Skeletal muscle tissue (tissue), 3 donors: ENCODE measurements at regions not wholly inside any gene's neighbourhood (a gene's known extent, or its start where the extent isn't known, plus 50 kb on each side); places are given as distances from the start of the nearest gene placed in this dataset.

Source experiments
- H3K27ac ChIP-seq: one replicate; pipeline ENCODE4 v1.7.0; 2013; ENCODE audit warnings: mild to moderate bottlenecking, low read depth, low read length, inconsistent platforms
- H3K27me3 ChIP-seq, 3 donors: one replicate each; pipeline ENCODE4 v1.7.0; 2013; ENCODE audit warnings: low read length in 3 of 3; ENCODE audit not compliant: control insufficient read depth in 3 of 3, insufficient read depth in 3 of 3
- H3K36me3 ChIP-seq, 3 donors: one replicate each; pipeline ENCODE4 v1.7.0; 2013; ENCODE audit warnings: low read length in 3 of 3; ENCODE audit not compliant: control insufficient read depth in 3 of 3, insufficient read depth in 3 of 3
- H3K4me1 ChIP-seq, 3 donors: one replicate each; pipeline ENCODE4 v1.7.0; 2013; ENCODE audit warnings: low read length in 3 of 3, mild to moderate bottlenecking in 3 of 3; ENCODE audit not compliant: control insufficient read depth in 3 of 3, insufficient read depth in 3 of 3
- H3K4me3 ChIP-seq, 3 donors: one replicate each; pipeline ENCODE4 v1.7.0; 2013; ENCODE audit warnings: low read length in 3 of 3
- H3K9ac ChIP-seq, 3 donors: one replicate each; pipeline ENCODE4 v1.7.0; 2013; ENCODE audit warnings: low read length in 3 of 3, mild to moderate bottlenecking in 3 of 3, moderate library complexity in 2 of 3, low read depth in 1 of 3
- H3K9me3 ChIP-seq, 3 donors: one replicate each; pipeline ENCODE4 v1.7.0; 2013; ENCODE audit warnings: low read length in 3 of 3; ENCODE audit not compliant: control insufficient read depth in 3 of 3
- donor health status: Osteomylitis.

DNA sequence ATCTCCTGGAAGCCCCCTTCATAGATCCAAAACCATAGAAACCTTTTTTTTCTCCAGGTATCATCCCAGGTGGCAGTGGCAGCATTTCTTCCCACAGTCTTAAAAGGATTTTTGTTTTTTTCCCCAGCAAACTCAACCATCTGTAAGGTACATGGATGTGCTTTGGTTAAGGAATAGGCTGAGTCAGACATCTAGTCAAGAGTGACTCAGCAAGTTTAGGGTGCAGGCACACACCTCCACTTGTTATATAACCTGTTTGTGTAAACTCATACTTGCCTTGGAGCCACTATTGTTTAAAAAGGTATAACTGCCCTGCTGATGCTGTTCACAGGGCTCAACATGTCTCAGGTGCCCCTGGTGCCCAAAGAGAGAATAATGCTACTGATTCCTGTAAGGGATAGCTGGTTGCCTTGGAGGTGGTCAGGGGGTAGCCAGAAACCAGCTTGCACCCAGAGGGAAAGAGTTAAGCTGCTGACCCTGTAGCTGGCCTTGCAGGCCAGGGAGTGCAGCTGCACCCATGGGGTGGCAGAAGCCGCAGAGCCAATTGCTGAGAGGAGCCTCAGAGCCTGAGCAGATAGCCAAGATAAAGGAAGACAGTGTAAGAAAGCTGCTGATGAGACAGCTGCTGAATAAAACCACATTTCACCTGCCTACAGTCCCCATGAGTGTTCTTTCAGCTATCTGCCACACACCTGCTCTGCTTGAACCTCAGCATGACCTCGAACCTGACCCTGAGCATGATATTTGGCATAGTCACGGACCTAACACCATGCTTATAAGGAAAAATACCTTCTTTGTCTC lies 1726.1 kb upstream of the RAG2 start:
- Histone ChIP-seq H3K4me3 (no peak overlapping the region), H3K9ac (no peak overlapping the region)

DNA sequence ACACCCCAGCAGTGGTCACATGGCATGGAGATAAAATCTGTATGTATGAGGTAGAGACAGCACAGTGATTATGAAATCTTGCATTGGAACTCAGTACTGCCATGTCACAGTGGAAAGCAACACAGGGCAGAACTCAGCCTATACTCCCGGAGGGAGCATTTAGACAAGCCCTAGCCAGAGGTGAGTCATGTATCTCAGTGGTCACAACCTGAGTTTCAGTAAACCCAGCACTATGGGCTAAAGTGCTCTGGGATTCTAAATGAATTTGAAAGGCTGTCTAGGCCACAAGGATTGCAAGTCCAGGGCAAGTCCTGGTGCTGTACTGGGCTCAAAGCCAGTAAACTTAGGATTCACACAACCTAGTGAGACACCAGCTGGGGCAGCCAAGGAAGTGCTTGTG lies 1717.1 kb upstream of the RAG2 start:
- H3K27ac ChIP-seq: no peak overlapping the region
- H3K9ac ChIP-seq: no peak overlapping the region
- peaks cover 0 to 3% (median 0%) of the 10 kb centered on the region in 3 donors for H3K9me3 ChIP-seq
- no peaks in the 10 kb centered on the region for H3K36me3 ChIP-seq
- H3K4me1 ChIP-seq: no peaks in the 10 kb centered on the region
- no peak overlapping the region for H3K4me3 ChIP-seq
- H3K27me3 ChIP-seq: no peaks in the 10 kb centered on the region

More for the DNA sequence above, 1726.1 kb upstream of the RAG2 start:
- H3K27me3 ChIP-seq: no peaks in the 10 kb centered on the region
- no peak overlapping the region for H3K27ac ChIP-seq
- no peaks in the 10 kb centered on the region for H3K9me3 ChIP-seq
- no peaks in the 10 kb centered on the region for H3K36me3 ChIP-seq
- H3K4me1 ChIP-seq: no peaks in the 10 kb centered on the region

DNA sequence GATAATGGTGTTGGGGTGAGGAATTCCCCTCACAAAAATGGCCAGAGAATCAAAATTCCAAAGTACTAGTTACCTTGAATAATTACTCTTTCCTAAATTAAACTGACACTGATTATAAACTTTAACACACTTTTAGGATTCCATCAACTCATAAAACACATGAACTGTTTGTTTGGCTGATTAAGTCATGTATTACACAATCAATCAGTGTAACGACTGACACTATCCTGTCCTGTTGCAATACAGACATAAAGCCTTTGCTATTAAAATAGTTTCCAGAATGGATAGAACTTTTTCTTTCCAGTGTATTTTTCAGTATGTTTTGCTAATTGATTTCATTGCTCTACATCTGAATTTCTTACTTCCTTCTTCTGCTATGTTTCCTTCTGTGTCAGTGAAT lies 1709.4 kb upstream of the RAG2 start:
- no peaks in the 10 kb centered on the region for H3K27me3 ChIP-seq
- H3K36me3 ChIP-seq: no peaks in the 10 kb centered on the region
- no peaks in the 10 kb centered on the region for H3K9me3 ChIP-seq
- H3K9ac ChIP-seq: no peak overlapping the region
- H3K4me1 ChIP-seq: no peaks in the 10 kb centered on the region
- H3K4me3 ChIP-seq: no peak overlapping the region
- no peak overlapping the region for H3K27ac ChIP-seq

DNA sequence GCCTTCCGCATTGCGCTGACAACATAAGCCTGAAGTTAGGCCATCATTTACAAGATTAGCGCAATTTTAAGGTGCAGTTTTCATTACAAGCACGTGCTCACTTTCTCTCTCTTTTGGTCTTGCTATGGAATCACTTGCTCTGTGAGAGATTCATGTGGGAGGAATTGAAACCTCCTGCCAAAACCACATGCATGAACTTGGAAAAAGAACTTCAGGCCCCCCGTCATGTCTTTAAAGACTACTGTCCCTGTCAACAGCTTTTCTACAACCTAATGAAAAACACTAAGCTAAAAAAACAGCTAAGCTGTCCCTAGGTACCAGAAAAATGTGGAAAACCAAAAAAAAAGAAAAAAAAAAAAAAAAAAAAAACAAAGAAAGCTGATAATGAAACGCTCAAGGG lies 1707.6 kb upstream of the RAG2 start:
- no peaks in the 10 kb centered on the region for H3K4me1 ChIP-seq
- H3K27me3 ChIP-seq: no peaks in the 10 kb centered on the region
- H3K4me3 ChIP-seq: no peak overlapping the region
- no peak overlapping the region for H3K9ac ChIP-seq
- H3K9me3 ChIP-seq: no peaks in the 10 kb centered on the region
- H3K27ac ChIP-seq: no peak overlapping the region
- H3K36me3 ChIP-seq: no peaks in the 10 kb centered on the region

DNA sequence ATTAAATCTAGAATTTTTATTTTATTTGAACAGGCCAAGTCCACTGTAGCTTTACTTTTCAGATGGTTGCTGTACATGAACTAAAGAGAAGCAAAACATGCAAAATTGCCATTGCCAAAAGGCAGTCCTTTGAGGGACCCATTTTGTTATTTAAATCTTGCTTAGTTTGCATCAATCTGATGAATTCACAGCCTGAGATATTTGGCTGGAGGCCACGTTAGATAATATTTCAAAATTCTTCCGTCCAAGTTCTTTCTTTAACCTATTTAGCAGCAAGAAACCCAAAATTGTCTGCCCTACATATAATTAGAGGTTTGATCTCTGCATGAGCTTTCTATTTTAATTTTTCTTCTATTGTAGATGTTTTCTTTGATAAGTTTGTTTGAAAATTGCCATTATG lies 1706.9 kb upstream of the RAG2 start:
- no peak overlapping the region for H3K4me3 ChIP-seq
- no peak overlapping the region for H3K27ac ChIP-seq
- no peaks in the 10 kb centered on the region for H3K27me3 ChIP-seq

DNA sequence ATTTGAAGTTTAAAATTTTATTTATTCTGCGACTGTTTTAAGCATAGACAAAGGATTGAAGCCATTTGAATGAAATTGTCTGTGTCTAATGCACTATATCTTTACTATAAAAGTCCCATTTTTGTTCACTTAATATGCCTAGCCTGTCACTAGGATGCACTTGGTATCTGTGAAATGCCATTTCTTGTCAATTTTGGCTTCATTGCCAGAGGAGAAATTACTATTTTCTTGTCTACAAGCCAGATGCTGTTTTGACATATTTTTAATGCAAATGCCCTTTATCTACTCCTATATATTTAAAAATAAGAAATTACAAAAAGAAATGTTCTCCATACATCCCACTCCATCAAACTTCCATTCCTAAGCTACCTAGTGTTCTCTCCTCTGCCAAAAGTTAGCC lies 1704.5 kb upstream of the RAG2 start:
- Histone ChIP-seq H3K36me3 (no peaks in the 10 kb centered on the region), H3K4me3 (no peak overlapping the region), H3K9ac (no peak overlapping the region), H3K9me3 (no peaks in the 10 kb centered on the region), H3K4me1 (no peaks in the 10 kb centered on the region), H3K27me3 (no peaks in the 10 kb centered on the region), H3K27ac (no peak overlapping the region)

More for the DNA sequence above, 1706.9 kb upstream of the RAG2 start:
- Histone ChIP-seq H3K4me1 (no peaks in the 10 kb centered on the region), H3K9ac (no peak overlapping the region), H3K36me3 (no peaks in the 10 kb centered on the region), H3K9me3 (no peaks in the 10 kb centered on the region)

DNA sequence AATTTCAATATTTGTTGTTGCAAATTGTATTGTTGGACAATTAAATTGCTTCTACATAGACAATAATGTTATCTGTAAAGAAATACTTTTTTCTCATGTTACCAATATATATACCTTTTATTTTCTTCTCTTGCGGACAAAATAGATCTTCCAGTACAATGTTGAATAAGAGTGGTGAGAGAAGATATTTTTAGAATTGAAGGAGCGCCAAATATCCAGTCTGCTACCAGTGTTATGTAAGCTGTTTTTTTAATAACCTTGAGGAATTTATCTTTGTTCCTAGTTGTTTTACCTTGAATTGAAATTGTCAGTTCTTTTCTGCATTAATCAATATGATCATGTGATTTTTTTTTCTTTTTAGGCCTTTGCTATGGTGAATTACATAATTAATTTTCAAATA lies 1702.5 kb upstream of the RAG2 start:
- Histone ChIP-seq H3K4me1 (no peaks in the 10 kb centered on the region), H3K4me3 (no peak overlapping the region), H3K9me3 (no peaks in the 10 kb centered on the region), H3K9ac (no peak overlapping the region), H3K36me3 (no peaks in the 10 kb centered on the region), H3K27ac (no peak overlapping the region), H3K27me3 (no peaks in the 10 kb centered on the region)

DNA sequence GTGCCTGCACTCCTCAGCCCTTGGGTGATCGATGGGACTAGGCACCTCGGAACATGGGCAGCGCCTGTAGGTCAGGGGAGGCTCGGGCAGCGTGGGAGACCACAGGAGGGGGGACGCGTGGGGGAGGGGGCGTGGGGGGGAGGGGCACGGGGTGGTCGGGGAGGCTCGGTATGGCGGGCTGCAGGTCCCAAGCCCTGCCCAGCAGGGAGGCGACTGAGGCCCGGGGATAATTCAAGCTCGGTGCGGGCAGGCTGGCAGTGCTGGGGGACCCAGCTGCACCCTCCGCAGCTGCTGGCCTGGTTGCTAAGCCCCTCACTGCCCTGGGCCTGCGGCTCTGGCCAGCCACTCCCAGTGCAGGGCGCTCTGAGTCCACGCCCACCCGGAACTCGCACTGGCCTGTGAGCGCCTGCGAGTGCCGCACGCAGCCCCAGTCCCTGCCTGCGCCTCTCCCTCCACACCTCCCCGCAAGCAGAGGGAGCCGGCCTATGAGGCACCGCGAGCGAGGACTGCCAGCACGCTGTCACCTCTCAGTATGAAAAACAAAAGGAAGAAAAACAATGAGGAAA lies 1698.3 kb upstream of the RAG2 start:
- Histone ChIP-seq H3K4me3 (no peak overlapping the region), H3K4me1 (no peaks in the 10 kb centered on the region), H3K9ac (no peak overlapping the region), H3K36me3 (no peaks in the 10 kb centered on the region), H3K9me3 (no peaks in the 10 kb centered on the region), H3K27ac (no peak overlapping the region), H3K27me3 (no peaks in the 10 kb centered on the region)

DNA sequence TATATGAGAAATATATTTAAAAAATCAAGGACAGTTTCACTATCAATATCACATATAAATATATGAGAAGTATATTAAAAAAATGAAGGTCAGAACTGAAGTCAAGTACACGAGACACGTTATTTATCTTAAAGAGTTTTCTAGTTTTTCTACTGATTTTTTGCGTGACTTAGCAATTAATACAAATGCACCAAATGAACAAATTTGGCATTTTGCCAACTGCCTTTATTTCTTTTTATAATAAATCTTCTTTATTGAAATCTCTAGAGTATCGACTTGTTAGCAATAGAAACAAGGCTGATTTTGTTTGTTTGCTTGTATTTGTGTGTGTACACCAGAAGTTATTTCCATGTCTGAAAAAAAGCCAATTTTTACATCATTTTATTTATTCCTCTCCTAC lies 1684.7 kb upstream of the RAG2 start:
- H3K4me3 ChIP-seq: no peak overlapping the region

DNA sequence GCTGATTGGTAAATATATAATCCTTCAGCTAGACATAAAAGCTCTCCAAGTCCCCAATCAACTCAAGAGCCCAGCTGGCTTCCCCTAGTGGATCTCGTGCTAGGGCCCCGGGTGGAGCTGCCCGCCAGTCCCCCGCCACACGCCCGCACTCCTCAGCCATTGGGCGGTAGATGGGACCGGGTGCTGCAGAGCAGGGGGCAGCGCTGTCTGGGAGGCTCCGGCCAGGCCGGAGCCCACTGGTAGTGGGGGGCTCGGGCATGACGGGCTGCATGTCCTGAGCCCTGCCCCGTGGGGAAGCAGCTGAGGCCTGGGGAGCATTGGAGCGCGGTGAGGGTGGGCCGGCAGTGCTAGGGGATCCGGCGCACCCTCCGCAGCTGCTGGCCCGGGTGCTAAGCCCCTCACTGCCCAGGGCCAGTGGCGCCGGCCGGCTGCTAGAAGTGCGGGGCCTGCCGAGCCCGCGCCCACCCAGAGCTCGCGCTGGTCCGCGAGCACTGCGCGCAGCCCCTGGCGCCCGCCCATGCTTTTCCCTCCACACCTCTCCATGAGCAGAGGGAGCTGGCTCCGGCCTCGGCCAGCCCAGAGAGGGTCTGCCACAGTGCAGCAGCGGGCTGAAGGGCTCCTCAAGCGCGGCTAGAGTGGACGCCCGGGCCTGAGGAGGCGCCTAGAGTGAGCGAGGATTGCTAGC lies 1680.6 kb upstream of the RAG2 start:
- H3K36me3 ChIP-seq: no peaks in the 10 kb centered on the region
- H3K9ac ChIP-seq: no peak overlapping the region
- no peak overlapping the region for H3K27ac ChIP-seq
- H3K4me1 ChIP-seq: no peaks in the 10 kb centered on the region
- no peaks in the 10 kb centered on the region for H3K9me3 ChIP-seq
- H3K4me3 ChIP-seq: no peak overlapping the region
- no peaks in the 10 kb centered on the region for H3K27me3 ChIP-seq

More for the DNA sequence above, 1684.7 kb upstream of the RAG2 start:
- no peak overlapping the region for H3K27ac ChIP-seq
- no peaks in the 10 kb centered on the region for H3K9me3 ChIP-seq
- H3K27me3 ChIP-seq: no peaks in the 10 kb centered on the region
- no peaks in the 10 kb centered on the region for H3K36me3 ChIP-seq
- H3K9ac ChIP-seq: no peak overlapping the region
- no peaks in the 10 kb centered on the region for H3K4me1 ChIP-seq
